ENCODE measurements at regions not wholly inside any gene's neighbourhood (a gene's known extent, or its start where the extent isn't known, plus 50 kb on each side); places are given as distances from the start of the nearest gene placed in this dataset.

- no peak for DNase-seq
These were observed 1441.5 kb upstream of the IGFBP7 start for GRCh38 chr4:58551676-58552075.

- no peak for DNase-seq
These were observed 1433.3 kb upstream of the IGFBP7 start for GRCh38 chr4:58543465-58543864.

- no peak for DNase-seq
These were observed 1431.7 kb upstream of the IGFBP7 start for GRCh38 chr4:58541926-58542325.

DNA sequence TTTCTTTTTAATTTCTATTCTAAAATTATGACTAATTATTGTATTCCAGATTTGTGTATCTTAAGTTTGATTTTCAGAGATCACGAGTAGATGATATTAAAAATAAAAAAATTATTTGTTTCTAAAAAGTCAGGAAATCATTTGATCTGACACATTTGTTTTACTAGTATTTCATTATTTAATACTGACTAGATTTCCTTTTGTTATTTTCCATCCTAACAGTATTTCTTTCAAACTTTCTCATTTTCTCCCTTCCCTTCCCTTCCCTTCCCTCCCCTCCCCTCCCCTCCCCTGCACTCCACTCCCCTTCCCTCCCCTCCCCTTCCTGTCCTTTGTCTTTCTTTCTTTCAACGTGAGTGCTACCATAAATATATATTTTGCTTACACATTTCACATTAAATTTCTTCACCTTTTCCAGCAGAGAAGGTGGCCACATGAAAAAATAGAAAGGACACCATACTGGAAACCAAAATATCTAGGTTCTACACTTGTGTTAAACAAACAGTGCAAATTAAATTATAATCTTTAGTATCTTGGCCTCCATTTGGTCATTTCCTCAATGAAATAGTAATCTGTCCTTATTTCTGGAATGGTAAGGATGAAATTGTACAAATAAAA lies 1412.7 kb upstream of the IGFBP7 start:
- no peak for DNase-seq

- DNase-seq, result no peak
These were observed 1405.0 kb upstream of the IGFBP7 start for GRCh38 chr4:58515226-58515625.

GRCh38 chr4:58514299-58514698 lies 1404.1 kb upstream of the IGFBP7 start:
- no peak for DNase-seq

DNA sequence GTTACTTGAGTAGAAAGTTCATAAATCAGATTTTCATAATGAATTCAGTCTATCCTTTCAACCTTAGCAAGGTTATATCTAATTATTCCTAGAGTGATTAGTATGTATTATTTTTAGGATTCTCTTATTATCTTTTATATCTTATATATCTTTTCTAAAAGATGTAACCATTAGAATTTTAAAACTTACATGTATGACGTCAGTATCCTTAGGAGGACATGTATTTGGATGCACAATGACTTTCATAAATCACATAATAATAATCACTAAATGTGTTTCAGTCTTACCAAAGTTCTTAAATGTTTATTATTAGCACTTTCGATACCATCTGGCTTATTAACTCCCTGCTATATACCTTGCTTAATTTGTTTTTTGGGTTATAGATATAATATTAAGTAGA lies 1400.5 kb upstream of the IGFBP7 start:
- DNase-seq, result no peak

DNA sequence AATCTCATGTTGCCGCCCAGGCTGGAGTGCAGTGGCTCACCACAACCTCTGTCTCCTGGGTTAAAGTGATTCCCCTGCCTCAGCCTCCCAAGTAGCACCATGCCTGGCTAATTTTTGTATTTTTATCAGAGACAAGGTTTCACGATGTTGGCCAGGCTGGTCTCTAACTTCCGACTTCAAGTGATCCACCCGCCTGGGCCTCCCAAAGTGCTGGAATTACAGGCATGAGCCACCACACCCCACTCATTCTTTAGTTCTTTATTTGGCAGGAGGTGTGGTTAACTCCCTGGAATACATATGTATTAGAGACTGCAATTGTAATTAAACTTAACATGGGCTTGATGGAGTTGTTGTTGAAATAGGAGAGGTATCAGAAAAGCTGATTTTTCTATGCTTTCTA lies 1396.9 kb upstream of the IGFBP7 start:
- no peak for DNase-seq

- DNase-seq, result no peak
These were observed 1392.7 kb upstream of the IGFBP7 start for GRCh38 chr4:58502839-58503238.

- DNase-seq, result no peak
These were observed 1389.0 kb upstream of the IGFBP7 start for GRCh38 chr4:58499182-58499581.

- no peak for DNase-seq
These were observed 1381.4 kb upstream of the IGFBP7 start for GRCh38 chr4:58491620-58492019.

- no peak for DNase-seq
These were observed 1367.8 kb upstream of the IGFBP7 start for GRCh38 chr4:58477950-58478349.

GRCh38 chr4:58477513-58477912 lies 1367.3 kb upstream of the IGFBP7 start:
- DNase-seq, result no peak

GRCh38 chr4:58475097-58475496 lies 1364.9 kb upstream of the IGFBP7 start:
- DNase-seq, result no peak

GRCh38 chr4:58465031-58465430 lies 1354.8 kb upstream of the IGFBP7 start:
- DNase-seq, result no peak

GRCh38 chr4:58456727-58457384 lies 1346.7 kb upstream of the IGFBP7 start:
- no peak for DNase-seq

DNA sequence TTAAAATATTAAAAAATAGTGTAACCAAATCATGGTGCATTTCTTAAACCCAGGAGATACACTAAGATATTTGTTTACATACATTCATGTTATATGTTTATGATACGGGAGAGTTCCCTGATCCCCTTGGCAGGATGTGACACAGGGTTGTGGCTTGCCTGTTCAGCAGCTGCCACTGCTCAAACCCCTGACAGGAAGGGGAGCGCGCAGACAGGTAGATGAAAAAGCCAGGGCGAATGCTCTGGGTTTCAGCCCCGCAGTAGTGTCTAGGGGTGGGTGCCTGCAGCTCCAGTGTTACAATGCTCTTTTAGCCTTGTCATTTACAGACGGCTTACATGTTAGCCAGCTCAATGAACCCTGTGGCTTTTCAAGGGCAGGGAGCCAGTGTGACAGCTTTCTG lies 1343.8 kb upstream of the IGFBP7 start:
- no peak for DNase-seq

- DNase-seq, result no peak
These were observed 1341.5 kb upstream of the IGFBP7 start for GRCh38 chr4:58451707-58452106.

GRCh38 chr4:58435871-58436270 lies 1325.7 kb upstream of the IGFBP7 start:
- DNase-seq, result no peak

GRCh38 chr4:58413849-58414248 lies 1303.7 kb upstream of the IGFBP7 start:
- no peak for DNase-seq

DNA sequence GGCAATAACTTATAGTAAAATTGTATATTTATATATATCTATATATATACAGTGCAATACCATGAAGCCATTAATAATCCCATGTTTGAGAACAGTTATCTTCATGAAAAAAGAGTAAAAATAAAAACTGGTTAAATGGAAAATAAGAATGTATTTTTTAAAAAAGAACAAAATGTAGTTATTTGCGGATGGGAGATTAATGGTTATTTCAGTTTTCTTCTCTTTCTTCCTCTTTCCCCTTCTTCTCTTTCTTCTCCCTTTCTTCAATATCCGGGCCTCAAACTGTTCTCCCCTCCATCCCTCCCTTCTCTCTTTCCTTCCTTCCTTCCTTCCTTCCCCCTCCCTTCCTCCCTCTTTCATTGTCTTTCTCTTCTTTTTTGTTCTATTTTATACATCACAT lies 1301.7 kb upstream of the IGFBP7 start:
- no peak for DNase-seq

DNA sequence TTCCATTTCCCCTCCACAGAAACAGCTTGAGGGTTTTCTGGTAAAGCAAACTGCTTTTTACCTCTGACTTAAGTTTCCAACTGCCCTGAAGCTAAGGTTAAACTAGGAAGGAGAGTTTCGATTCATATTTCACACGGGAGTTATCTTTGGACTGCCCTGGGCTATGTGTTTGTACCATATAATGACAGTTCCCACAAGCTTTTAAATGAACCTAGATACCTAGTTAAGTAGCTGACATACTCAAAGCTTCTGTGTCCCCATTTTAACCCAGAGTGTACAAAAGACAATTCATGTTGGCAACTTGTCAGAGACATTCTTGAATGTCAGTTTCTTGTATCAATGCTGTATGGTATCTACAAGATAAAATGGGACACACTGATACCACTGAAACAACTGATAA lies 1296.6 kb upstream of the IGFBP7 start:
- DNase-seq, result no peak

- DNase-seq, result no peak
These were observed 1258.0 kb upstream of the IGFBP7 start for GRCh38 chr4:58368221-58368620.

GRCh38 chr4:58360354-58361133 lies 1250.4 kb upstream of the IGFBP7 start:
- no peak for DNase-seq

Measured in bone marrow (tissue), 2 donors.